GM21367 (cell line): ENCODE measurements at regions not wholly inside any gene's neighbourhood (a gene's known extent, or its start where the extent isn't known, plus 50 kb on each side); places are given as distances from the start of the nearest gene placed in this dataset.
"Not testable (repeated sequence)": the region's sequence is repeated elsewhere in the genome, so short reads cannot be mapped to it uniquely, and the experiment has no call there.

Experiments used
- ATAC-seq: cut with Tn5 transposase; IDR thresholded peaks from one replicate; pipeline ENCODE4 v1.9.1; 2021; ENCODE audit not compliant: unreplicated experiment

GRCh38 chrX:51148848-51149247, 183.8 kb upstream of the NUDT10 start:
- ATAC-seq: no peak

GRCh38 chrX:51151734-51152133, 180.9 kb upstream of the NUDT10 start:
- ATAC-seq: no peak

- no peak for ATAC-seq
Observed at GRCh38 chrX:51155157-51155556, 177.5 kb upstream of the NUDT10 start.

GRCh38 chrX:51155566-51155965, 177.1 kb upstream of the NUDT10 start:
- ATAC-seq: no peak

- ATAC-seq: no peak
Observed at GRCh38 chrX:51158231-51158630, 174.4 kb upstream of the NUDT10 start.

GRCh38 chrX:51159378-51159777, 173.2 kb upstream of the NUDT10 start:
- not testable (repeated sequence) for ATAC-seq

GRCh38 chrX:51163730-51164129, 168.9 kb upstream of the NUDT10 start:
- no peak for ATAC-seq

GRCh38 chrX:51178356-51178900, 154.2 kb upstream of the NUDT10 start:
- not testable (repeated sequence) for ATAC-seq

- not testable (repeated sequence) for ATAC-seq
Observed at GRCh38 chrX:51179805-51180204, 152.8 kb upstream of the NUDT10 start.

- ATAC-seq: no peak
Observed at GRCh38 chrX:51182545-51182944, 150.1 kb upstream of the NUDT10 start.

GRCh38 chrX:51192104-51192503, 140.5 kb upstream of the NUDT10 start:
- no peak for ATAC-seq

- ATAC-seq: no peak
Observed at GRCh38 chrX:51215266-51215665, 117.4 kb upstream of the NUDT10 start.

GRCh38 chrX:51215856-51216255, 116.8 kb upstream of the NUDT10 start:
- ATAC-seq: no peak

GRCh38 chrX:51242212-51242611, 90.4 kb upstream of the NUDT10 start:
- no peak for ATAC-seq

GRCh38 chrX:51257490-51257889, 75.1 kb upstream of the NUDT10 start:
- ATAC-seq: no peak

GRCh38 chrX:51262271-51262670, 70.4 kb upstream of the NUDT10 start:
- not testable (repeated sequence) for ATAC-seq

GRCh38 chrX:51272638-51273037, 60.0 kb upstream of the NUDT10 start:
- no peak for ATAC-seq

GRCh38 chrX:51281758-51282318, 50.8 kb upstream of the NUDT10 start:
- no peak for ATAC-seq
